HCT116 (cell line): ENCODE measurements at regions not wholly inside any gene's neighbourhood (a gene's known extent, or its start where the extent isn't known, plus 50 kb on each side); places are given as distances from the start of the nearest gene placed in this dataset.

Experiments used
- ATAC-seq: fragments of 200-7000 bp; cut with Tn5 transposase; 2 replicates; pipeline ENCODE4 v1.9.1; 2020; ENCODE audit warnings: mild to moderate bottlenecking, moderate library complexity
- BruUV-seq: library from RNA; stranded (reverse); fragments of 400-500 nt; replicated peaks from 2 replicates; lab custom pipeline; 2021; lab: Mats Ljungman, UMichigan
- CTCF ChIA-PET: fragments of 300-600 bp; sonication (Branson Sonifier 250); formaldehyde crosslinking; loops from one replicate; lab custom pipeline; 2021; ENCODE audit warnings: antibody characterized with exemption; lab: Charles Lee
- POLR2A ChIA-PET: fragments of 300-600, 350-600 bp; sonication (Branson Sonifier 250); formaldehyde crosslinking; loops from one replicate; lab custom pipeline; 2021; ENCODE audit warnings: antibody characterized with exemption; lab: Charles Lee
- RAD21 ChIA-PET, 2 experiments: fragments of 300-600 bp; sonication (Branson Sonifier 250); formaldehyde crosslinking; loops; one replicate each; lab custom pipeline; 2023; ENCODE audit warnings: low total read pairs in 2 of 2; ENCODE audit not compliant: uncharacterized antibody in 2 of 2, unreplicated experiment in 2 of 2, low non-redundant PET in 1 of 2; lab: Charles Lee
- DNase-seq: peaks from one replicate; pipeline ENCODE4 v3.0.0-alpha.2; 2010; ENCODE audit warnings: low read depth, low spot score
- H2AFZ ChIP-seq: fragments of 200-600 bp; shearing (Covaris generic), sonication (generic); 2 replicates; pipeline ENCODE4 v1.6.1; 2017; ENCODE audit warnings: low read depth, mixed run types, mixed read lengths, antibody characterized with exemption, low read length; ENCODE audit not compliant: poor library complexity, severe bottlenecking
- H3K27ac ChIP-seq: 2 replicates; pipeline ENCODE4 v1.5.1; 2012; ENCODE audit warnings: low read depth, low read length
- H3K27me3 ChIP-seq: fragments of 200-600 bp; sonication (generic); 2 replicates; pipeline ENCODE4 v1.6.1; 2016; ENCODE audit warnings: mixed run types, low read length, mixed read lengths; ENCODE audit not compliant: insufficient read depth
- H3K36me3 ChIP-seq, 2 experiments: fragments of 200-500 bp in 1 of 2; fragments of 200-600 bp in 1 of 2; sonication (Bioruptor generic) in 1 of 2; sonication (generic) in 1 of 2; 2 replicates each; pipeline versions ENCODE4 v1.5.1 to v1.6.1; 2014 to 2016; ENCODE audit warnings: low read length in 2 of 2, inconsistent platforms in 1 of 2, mixed read lengths in 1 of 2, mixed run types in 1 of 2; ENCODE audit not compliant: insufficient read depth in 2 of 2, control insufficient read depth in 1 of 2
- H3K4me1 ChIP-seq, 2 experiments: fragments of 200-600 bp in 1 of 2; sonication (generic) in 1 of 2; 2 replicates each; pipeline versions ENCODE4 v1.5.1 to v1.6.1; 2012 to 2017; ENCODE audit warnings: low read length in 2 of 2, inconsistent platforms in 1 of 2, mild to moderate bottlenecking in 1 of 2, mixed read lengths in 1 of 2, mixed run types in 1 of 2, moderate library complexity in 1 of 2; ENCODE audit not compliant: insufficient read depth in 2 of 2, control insufficient read depth in 1 of 2
- H3K4me2 ChIP-seq: fragments of 200-600 bp; sonication (generic); 2 replicates; pipeline ENCODE4 v1.6.1; 2017; ENCODE audit warnings: mixed run types, low read length, mixed read lengths
- H3K4me3 ChIP-seq, 2 experiments: fragments of 200-600 bp in 1 of 2; sonication (generic) in 1 of 2; replicated peaks in 1 of 2; 2 replicates each; pipeline ENCODE4 v1.5.1; 2011 to 2016; ENCODE audit warnings: low read length in 2 of 2, control low read depth in 1 of 2, low read depth in 1 of 2, mild to moderate bottlenecking in 1 of 2, mixed read lengths in 1 of 2, mixed run types in 1 of 2
- H3K79me2 ChIP-seq: fragments of 200-600 bp; sonication (generic); 2 replicates; pipeline ENCODE4 v1.6.1; 2017; ENCODE audit warnings: mild to moderate bottlenecking, mixed run types, low read length, moderate library complexity, mixed read lengths; ENCODE audit not compliant: insufficient read depth
- H3K9ac ChIP-seq: fragments of 200-600 bp; sonication (generic); 2 replicates; pipeline ENCODE4 v1.6.1; 2016; ENCODE audit warnings: low read length, mixed read lengths
- H3K9me2 ChIP-seq: fragments of 200-600 bp; sonication (generic), shearing (Covaris generic); 2 replicates; pipeline ENCODE4 v1.6.1; 2017; ENCODE audit warnings: mixed run types, mild to moderate bottlenecking, moderate library complexity; ENCODE audit not compliant: insufficient read depth
- H3K9me3 ChIP-seq, 2 experiments: fragments of 200-500 bp in 1 of 2; fragments of 200-600 bp in 1 of 2; sonication (Bioruptor generic) in 1 of 2; sonication (generic) in 1 of 2; 2 replicates each; pipeline ENCODE4 v1.6.1; 2014 to 2017; ENCODE audit warnings: low read length in 2 of 2, mixed read lengths in 2 of 2, inconsistent platforms in 1 of 2, low read depth in 1 of 2, mild to moderate bottlenecking in 1 of 2, mixed run types in 1 of 2, moderate library complexity in 1 of 2; ENCODE audit not compliant: control insufficient read depth in 1 of 2, insufficient read depth in 1 of 2
- H4K20me1 ChIP-seq: fragments of 200-600 bp; sonication (generic), shearing (Covaris generic); 2 replicates; pipeline ENCODE4 v1.6.1; 2017; ENCODE audit warnings: mixed run types, mild to moderate bottlenecking, moderate library complexity; ENCODE audit not compliant: insufficient read depth
- CBX3 ChIP-seq: IDR thresholded peaks from 2 replicates; pipeline ENCODE4 v1.6.1; 2012; ENCODE audit warnings: low read depth
- CEBPB ChIP-seq: IDR thresholded peaks from 2 replicates; pipeline ENCODE4 v1.6.1; 2012; ENCODE audit warnings: low read depth
- CTCF ChIP-seq, 3 experiments: fragments of 200-600 bp in 1 of 3; sonication (generic) in 1 of 3; IDR thresholded peaks in 2 of 3; conservative IDR thresholded peaks in 1 of 3; 2 replicates each; pipeline ENCODE4 v1.5.1; 2012 to 2017; ENCODE audit warnings: low read depth in 2 of 3, low read length in 2 of 3, antibody characterized with exemption in 1 of 3, borderline replicate concordance in 1 of 3, control low read depth in 1 of 3, mild to moderate bottlenecking in 1 of 3, mixed read lengths in 1 of 3, mixed run types in 1 of 3, moderate library complexity in 1 of 3; ENCODE audit not compliant: insufficient read depth in 1 of 3
- EZH2 ChIP-seq: fragments of 200-600 bp; sonication (generic); IDR thresholded peaks from 2 replicates; pipeline ENCODE4 v1.6.1; 2017; ENCODE audit warnings: antibody characterized with exemption, mixed run types
- EZH2phosphoT487 ChIP-seq: fragments of 200-600 bp; IDR thresholded peaks from 2 replicates; pipeline ENCODE4 v1.6.1; 2018; ENCODE audit warnings: antibody characterized with exemption, borderline replicate concordance
- FOSL1 ChIP-seq: IDR thresholded peaks from 2 replicates; pipeline ENCODE4 v1.6.1; 2012; ENCODE audit warnings: low read depth
- JUND ChIP-seq: IDR thresholded peaks from 2 replicates; pipeline ENCODE4 v1.6.1; 2012
- POLR2A ChIP-seq: IDR thresholded peaks from 2 replicates; pipeline ENCODE4 v1.7.0; 2011; ENCODE audit warnings: borderline replicate concordance; ENCODE audit not compliant: insufficient read depth, insufficient read length; ENCODE audit errors: extremely low read depth
- POLR2AphosphoS5 ChIP-seq: IDR thresholded peaks from 2 replicates; pipeline ENCODE4 v1.6.1; 2011; ENCODE audit warnings: mild to moderate bottlenecking, low read depth, low read length, moderate library complexity
- REST ChIP-seq: IDR thresholded peaks from 2 replicates; pipeline ENCODE4 v1.6.1; 2012; ENCODE audit warnings: low read depth
- SRF ChIP-seq: IDR thresholded peaks from 2 replicates; pipeline ENCODE4 v1.6.1; 2012; ENCODE audit warnings: low read depth
- ZBTB33 ChIP-seq: IDR thresholded peaks from 2 replicates; pipeline ENCODE4 v1.6.1; 2011; ENCODE audit warnings: mild to moderate bottlenecking, low read length, moderate library complexity; ENCODE audit not compliant: insufficient replicate concordance; ENCODE audit errors: extremely low read depth
- intact Hi-C: fragments of 100-400 bp; cut with micrococcal nuclease; formaldehyde crosslinking; loops from 2 replicates; pipeline ENCODE4 v1.10.0; 2022
- TF ChIP-seq, protein P1 (sequence below): IDR thresholded peaks from 2 replicates; pipeline ENCODE4 v1.6.1; 2012

GRCh38 chr12:25644979-25645378, 91.9 kb upstream of the LMNTD1 start:
- H3K79me2 ChIP-seq: no peaks in the 10 kb centered on the region
- intact Hi-C loops: no loop called here
- CTCF ChIA-PET: no interaction called here
- no peaks in the 10 kb centered on the region for H4K20me1 ChIP-seq
- no peaks in the 10 kb centered on the region for H3K27me3 ChIP-seq
- H3K4me3 ChIP-seq: no peak overlapping the region
- TF ChIP-seq JUND (no peak), ZBTB33 (no peak), CEBPB (no peak)
- H3K27ac ChIP-seq: no peak overlapping the region
- no peak overlapping the region for H3K9ac ChIP-seq
- DNase-seq (no peak), ATAC-seq (no peak)
- no peaks in the 10 kb centered on the region for H3K9me3 ChIP-seq
- no TSS peak for BruUV-seq
- H3K4me2 ChIP-seq: no peak overlapping the region
- H3K9me2 ChIP-seq: no peaks in the 10 kb centered on the region
- peaks cover 2 to 10% of the 10 kb centered on the region in 2 experiments; a peak in 3 of 4 replicates for H3K4me1 ChIP-seq
- no peak overlapping the region for H2AFZ ChIP-seq
- RAD21 ChIA-PET: no interaction called here
- POLR2A ChIA-PET: no interaction called here
- no peaks in the 10 kb centered on the region for H3K36me3 ChIP-seq

DNA sequence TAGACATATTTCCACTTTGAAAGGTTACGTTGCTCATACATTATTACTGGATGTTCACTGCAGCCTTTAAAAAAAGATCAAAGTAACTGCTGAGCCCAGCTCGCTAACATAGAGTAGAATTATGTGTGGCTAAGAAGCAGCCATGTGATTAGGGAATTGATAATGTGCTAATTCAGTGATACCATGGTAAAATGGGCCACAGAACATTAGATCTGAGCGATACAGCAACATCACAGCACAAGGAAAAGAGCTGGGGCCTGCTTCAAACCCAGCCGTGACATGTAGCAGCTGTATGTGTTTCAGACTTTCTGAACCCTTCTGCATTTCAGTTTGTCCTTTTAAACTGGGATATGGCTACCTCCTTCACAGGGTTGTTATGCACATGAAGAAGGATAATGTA, 92.3 kb upstream of the LMNTD1 start:
- ChIA-PET POLR2A (no interaction called here), RAD21 (no interaction called here)
- TF ChIP-seq EZH2phosphoT487 (no peak), FOSL1 (no peak), POLR2A (no peak), CBX3 (no peak), REST (no peak), POLR2AphosphoS5 (no peak), CTCF (IDR thresholded peaks at IDR 0.05 in 2 of 3, conservative IDR thresholded peaks at IDR 0.05 in 1 of 3; ENCODE audit: borderline replicate concordance in 1 of 3, insufficient read depth in 1 of 3, low read depth in 2 of 3, low read length in 2 of 3) (no peak), EZH2 (no peak), SRF (no peak)
- TF ChIP-seq, protein P1, sequence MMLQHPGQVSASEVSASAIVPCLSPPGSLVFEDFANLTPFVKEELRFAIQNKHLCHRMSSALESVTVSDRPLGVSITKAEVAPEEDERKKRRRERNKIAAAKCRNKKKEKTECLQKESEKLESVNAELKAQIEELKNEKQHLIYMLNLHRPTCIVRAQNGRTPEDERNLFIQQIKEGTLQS: no peak

More for the DNA sequence above, 92.3 kb upstream of the LMNTD1 start:
- Histone ChIP-seq H3K27me3 (no peaks in the 10 kb centered on the region), H3K9me2 (no peaks in the 10 kb centered on the region), H4K20me1 (no peaks in the 10 kb centered on the region), H3K79me2 (no peaks in the 10 kb centered on the region), H3K9ac (no peak overlapping the region), H2AFZ (no peak overlapping the region), H3K36me3 (no peaks in the 10 kb centered on the region), H3K4me2 (no peak overlapping the region), H3K27ac (no peak overlapping the region), H3K9me3 (no peaks in the 10 kb centered on the region), H3K4me1 (peaks cover 2 to 10% of the 10 kb centered on the region in 2 experiments; a peak in 3 of 4 replicates), H3K4me3 (no peak overlapping the region)
- intact Hi-C loops: no loop called here
- BruUV-seq: no TSS peak
- DNase-seq (no peak), ATAC-seq (no peak)
- CTCF ChIA-PET: no interaction called here
